LoVo (cell line): ENCODE measurements at regions not wholly inside any gene's neighbourhood (a gene's known extent, or its start where the extent isn't known, plus 50 kb on each side); places are given as distances from the start of the nearest gene placed in this dataset.
"Not testable (repeated sequence)": the region's sequence is repeated elsewhere in the genome, so short reads cannot be mapped to it uniquely, and the experiment has no call there.

ENCODE experiments used
- DNase-seq: peaks from one replicate; pipeline ENCODE4 v3.0.0-alpha.2; 2016; ENCODE audit warnings: low spot score

DNA sequence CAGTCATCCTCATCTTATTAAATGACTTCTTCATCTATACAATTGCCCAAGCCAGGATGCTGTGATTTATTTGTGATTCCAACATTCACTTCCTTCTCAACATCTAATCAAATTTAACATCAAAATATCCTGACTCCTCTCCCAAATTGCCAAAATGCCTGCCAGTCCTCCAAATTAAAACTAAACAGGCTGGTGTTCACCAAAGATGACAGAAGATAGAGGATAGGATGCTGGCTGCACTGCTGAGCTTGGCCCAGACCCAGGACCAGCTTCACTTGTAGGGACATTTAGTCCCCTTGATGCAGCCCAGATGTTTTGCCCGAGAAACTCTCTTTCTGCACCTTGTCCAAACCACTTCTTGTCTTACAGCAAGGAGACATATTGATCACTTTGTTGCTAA, 540.0 kb upstream of the CNTNAP5 start:
- DNase-seq: no peak

GRCh38 chr2:123493687-123494086, 531.4 kb upstream of the CNTNAP5 start:
- no peak for DNase-seq

DNA sequence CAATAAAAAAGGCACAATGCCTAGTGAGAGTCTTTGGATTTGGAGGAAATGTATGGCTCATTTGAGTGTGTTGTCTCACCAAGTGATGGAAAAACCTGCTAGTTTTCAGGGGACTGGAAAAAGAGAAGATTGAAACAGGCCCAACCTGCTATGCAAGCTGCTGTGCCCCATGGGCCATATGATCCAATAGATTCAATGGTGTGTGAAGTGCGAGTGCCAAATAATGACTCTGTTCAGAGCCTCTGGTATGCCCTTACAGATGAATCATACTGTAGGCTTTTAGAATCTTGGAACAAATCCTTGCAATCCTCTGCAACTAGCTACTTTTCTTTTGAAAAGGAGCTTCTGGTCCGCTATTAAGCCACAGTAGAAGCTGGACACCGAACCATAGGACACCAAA, 529.8 kb upstream of the CNTNAP5 start:
- DNase-seq: no peak

DNA sequence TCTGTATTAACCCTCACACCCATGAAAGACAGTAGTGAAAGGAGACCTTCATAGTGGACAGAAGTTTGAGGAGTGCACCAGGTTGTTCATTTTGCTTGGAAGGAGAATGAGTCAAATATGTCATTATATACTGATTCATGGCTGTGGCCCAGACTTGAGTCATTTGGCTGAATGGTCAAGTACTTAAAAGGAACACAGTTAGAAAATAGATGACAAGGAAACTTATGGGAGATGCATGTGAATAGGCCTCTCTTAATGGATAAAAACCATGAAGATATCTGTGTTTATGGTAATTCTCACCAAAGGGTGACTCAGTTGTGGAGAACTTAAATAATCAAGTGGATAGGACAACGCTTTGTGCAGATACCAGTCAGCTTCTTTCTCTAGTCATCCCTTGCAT, 524.7 kb upstream of the CNTNAP5 start:
- DNase-seq: no peak

GRCh38 chr2:123500988-123501387, 524.1 kb upstream of the CNTNAP5 start:
- DNase-seq: no peak

DNA sequence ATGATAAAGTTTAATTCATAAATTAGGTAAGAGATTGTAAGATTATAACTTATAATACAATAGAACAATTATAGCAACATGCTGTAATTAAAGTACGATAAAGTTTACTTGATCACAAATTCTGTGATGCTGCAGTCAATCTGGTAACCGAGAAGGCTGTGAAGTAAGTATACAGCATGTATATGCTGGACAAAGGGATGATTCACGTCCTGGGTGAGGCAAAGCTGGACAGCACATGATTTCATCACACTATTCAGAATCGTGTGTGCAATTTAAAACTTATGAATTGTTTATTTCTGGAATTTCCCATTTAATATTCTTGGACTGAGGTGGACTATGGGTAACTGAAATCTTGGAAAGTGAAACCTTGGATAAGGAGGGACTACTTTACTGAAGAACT, 522.2 kb upstream of the CNTNAP5 start:
- DNase-seq: no peak

- no peak for DNase-seq
These were observed 512.5 kb upstream of the CNTNAP5 start for GRCh38 chr2:123512547-123512946.

DNA sequence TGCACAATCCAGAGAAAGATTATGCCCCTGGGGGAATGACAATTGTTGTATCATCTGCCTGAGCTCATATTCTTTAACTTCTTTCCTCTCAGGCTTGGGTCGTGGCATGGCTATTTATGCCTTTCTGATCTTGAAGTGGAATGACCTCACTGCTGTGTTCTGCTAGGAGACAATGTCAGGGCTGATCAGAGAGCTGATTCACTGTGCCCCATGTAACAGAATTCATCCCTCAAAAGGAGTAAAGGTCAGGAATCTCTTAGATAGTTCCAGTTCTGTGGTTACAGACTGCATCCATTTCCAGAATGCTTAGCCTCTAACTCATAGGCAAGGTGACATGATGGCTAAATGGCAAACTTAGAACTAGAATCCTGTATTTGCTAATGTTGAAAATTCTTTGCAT, 511.7 kb upstream of the CNTNAP5 start:
- no peak for DNase-seq

DNA sequence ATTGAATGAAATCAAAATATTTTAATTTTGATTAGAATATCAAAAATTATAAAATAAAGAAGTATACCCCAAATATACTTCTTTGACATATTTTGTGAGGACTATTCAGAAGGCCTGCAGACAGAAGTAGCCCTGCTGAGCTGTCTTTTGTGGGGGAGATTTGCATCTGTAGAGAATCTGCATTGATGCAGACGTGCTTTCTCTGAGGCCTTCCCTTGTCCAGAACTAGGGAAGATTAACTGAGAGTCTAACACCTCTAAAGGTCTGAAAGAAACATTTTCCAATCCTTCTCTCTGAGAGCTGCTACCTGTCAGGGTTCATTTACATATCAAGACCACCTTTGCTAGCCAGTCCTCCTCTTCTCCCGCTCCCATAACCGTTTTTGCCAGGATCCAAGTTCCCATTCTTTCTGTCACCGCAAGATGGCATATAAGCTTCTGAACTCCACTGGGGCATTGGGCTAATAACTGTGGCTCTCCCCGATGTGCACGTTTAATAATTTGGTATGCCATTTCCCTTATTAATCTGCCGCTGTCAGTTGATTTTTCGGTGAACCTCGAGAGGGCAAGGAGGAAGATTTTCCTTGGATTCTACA, 510.4 kb upstream of the CNTNAP5 start:
- no peak for DNase-seq

DNA sequence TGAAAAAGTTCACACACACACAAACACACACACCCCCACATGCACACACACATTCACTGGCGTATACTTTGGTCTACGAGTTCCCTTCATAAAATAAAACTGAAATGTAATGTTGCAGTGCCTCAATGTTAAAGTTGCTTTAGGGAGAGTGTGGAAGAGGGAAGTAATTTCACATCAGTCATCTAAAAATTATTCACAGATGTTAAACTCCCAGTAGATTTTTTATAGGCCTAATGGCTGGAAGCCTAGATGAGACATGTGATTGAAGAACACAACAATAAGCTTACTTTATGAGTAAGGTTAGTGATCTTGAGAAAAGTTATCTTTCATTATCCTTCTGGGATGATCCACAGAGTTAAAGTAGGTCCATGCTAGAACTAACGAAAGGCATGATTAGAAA, 506.7 kb upstream of the CNTNAP5 start:
- no peak for DNase-seq

DNA sequence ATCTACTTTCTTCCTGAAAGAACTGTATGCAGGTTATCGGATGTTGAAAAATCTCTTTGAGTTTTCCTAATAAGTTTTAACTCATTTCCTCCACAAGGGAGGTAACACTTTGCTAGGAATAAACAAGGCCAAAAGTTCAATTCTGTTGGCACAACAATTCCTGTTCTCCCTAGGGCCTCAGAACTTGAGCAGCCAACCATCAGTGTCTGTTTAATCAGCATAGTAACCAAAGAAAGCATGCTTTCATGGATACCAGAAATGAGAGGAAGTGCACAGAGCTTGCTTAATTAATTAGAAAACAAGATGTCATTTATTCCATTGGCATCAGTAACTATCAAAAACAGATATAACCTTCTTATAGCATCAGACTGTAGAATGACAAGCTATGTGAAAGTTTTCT, 503.2 kb upstream of the CNTNAP5 start:
- DNase-seq: no peak

- not testable (repeated sequence) for DNase-seq
These were observed 502.6 kb upstream of the CNTNAP5 start for GRCh38 chr2:123522498-123522897.

DNA sequence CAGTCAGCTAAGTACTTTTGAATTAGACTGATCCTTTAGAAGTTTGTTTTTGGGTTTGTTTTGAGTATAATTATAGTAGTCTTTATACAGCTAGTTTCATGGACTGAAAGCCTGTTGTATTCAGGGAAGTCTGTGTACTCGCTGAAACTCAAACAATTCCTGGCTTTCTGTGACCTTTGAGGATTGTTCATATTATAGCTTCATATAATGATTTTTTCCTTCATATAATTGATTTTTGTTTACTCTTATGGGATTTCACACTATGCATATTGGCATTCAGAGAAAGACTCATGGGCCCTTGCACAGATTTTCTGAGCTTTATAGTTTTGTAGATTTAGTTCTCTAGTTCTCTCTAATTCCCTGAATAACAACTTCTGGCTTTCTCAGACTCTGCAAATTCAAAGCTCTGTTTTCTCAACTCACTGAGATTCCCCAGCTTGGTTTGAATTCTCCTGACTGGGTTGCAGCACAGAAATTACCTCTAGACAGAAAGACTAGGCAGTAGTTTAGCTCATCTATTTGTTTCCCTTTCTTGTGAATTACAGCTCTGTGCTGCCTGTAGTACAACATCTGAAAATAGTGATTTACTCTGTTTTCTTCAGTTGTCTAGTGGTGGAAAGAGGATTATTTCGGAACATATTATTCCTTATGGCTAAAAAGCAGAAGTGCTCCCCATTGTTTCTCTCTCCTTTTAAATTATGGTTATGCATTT, 495.9 kb upstream of the CNTNAP5 start:
- DNase-seq: no peak

DNA sequence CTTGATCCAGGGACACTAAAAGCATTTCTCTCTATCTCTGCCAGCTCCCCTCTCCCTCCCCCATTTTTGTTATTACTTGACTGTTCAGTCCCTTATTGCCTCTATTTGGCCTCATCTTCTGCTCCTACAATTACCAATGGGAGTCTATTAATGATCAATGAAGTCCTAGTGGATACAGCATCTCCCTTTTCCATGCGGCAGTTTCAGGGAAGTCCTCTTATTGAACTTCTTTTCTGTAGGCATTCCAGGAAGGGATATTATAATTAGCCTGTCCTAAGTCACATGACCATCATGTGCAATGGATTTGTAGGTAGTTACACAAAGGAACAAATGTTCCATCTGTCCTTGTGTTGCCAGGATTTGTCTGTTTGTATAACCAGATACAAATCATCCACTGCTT, 495.1 kb upstream of the CNTNAP5 start:
- no peak for DNase-seq

- no peak for DNase-seq
These were observed 493.0 kb upstream of the CNTNAP5 start for GRCh38 chr2:123532126-123532525.

- DNase-seq: no peak
These were observed 492.1 kb upstream of the CNTNAP5 start for GRCh38 chr2:123532994-123533393.

DNA sequence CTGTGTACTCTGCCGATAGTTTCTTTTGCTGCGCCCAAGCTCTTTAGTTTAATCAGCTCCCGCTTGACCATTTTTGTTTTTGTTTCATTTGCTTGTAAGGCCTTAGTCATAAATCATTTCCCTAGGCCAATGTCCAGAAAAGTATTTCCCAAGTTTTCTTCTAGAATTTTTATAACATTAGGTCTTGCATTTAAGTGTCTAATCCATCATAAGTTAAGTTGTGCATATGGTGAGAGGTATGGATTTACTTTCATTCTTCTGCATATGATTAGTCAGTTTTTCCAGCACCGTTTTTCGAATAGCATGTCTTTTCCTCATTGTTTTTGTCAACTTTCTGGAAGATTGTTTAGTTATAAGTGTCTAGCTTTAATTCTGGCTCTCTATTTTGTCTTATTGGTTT, 484.8 kb upstream of the CNTNAP5 start:
- DNase-seq: no peak

DNA sequence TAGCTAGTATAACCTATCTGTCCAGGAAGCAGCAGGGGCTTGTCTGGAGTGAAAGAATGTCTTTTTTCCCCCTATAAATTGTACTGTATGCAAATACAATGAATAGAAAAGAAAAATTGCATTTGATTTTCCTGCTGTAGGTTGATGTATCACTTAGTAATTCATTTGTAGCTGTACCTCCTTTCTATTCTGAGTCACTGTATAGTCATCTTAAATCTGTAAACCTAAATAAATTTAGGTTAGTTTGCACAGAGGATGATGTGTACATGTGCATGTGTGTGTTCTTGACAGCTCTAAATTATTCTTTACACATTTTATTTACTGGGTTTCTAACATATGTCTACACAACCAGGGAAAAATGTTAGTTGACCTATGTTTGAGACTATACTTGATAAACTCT, 478.7 kb upstream of the CNTNAP5 start:
- DNase-seq: no peak

- DNase-seq: no peak
These were observed 461.6 kb upstream of the CNTNAP5 start for GRCh38 chr2:123563515-123563914.

DNA sequence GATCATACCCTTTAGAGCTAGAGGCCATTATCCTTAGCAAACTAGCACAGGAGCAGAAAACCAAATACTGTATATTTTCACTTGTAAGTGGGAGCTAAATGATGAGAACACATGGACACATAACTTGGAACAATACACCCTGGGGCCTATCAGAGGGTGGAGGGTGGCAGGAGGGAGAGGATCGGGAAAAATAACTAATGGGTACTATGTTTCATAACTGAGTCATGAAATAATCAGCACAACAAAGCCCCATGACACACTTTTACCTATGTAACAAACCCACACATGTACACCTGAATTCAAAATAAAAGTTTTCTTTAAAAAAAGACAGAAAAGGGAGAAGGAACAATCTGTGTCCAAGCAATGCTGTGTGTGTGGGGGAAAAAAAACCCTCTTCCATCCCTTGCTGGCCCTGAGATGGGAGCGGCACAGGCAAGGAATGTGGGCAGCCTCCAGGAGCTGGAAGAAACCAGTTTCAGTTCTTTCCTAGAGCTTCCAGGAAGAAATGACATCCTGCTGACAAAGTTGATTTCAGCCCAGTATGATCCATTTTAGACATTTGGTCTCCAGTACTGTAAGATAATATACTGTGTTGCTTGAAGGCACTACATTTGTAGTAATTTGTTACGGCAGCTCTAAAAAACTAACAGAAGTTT, 458.7 kb upstream of the CNTNAP5 start:
- no peak for DNase-seq

GRCh38 chr2:123578016-123578415, 447.1 kb upstream of the CNTNAP5 start:
- DNase-seq: no peak

- DNase-seq: no peak
These were observed 428.5 kb upstream of the CNTNAP5 start for GRCh38 chr2:123596621-123597020.

DNA sequence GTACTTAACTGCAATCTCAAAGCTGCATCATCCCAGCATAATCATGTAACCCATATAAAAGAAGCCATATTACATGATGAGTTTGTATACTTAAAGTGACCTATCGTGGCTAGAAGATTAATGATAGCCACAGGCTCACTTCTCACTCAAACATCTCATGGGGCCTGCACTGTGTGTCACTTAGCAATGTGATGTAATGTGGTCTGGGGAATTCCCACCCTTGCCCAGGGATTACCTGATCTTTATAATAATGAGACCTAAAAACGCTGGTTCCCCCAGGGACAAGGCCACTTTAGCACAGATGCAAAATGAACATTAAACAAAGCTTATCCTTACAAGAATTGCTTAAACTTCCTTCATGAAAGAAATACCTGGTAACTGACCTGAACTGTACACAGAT, 427.1 kb upstream of the CNTNAP5 start:
- no peak for DNase-seq

- no peak for DNase-seq
These were observed 418.5 kb upstream of the CNTNAP5 start for GRCh38 chr2:123606631-123607030.
